Neuronal stem cell (in vitro differentiated cells): ENCODE measurements at regions not wholly inside any gene's neighbourhood (a gene's known extent, or its start where the extent isn't known, plus 50 kb on each side); places are given as distances from the start of the nearest gene placed in this dataset.

ENCODE experiments used
- DNase-seq: peaks from one replicate; pipeline ENCODE4 v3.0.0-alpha.2; 2013; ENCODE audit warnings: low spot score
- H2AFZ ChIP-seq: one replicate; pipeline ENCODE4 v1.6.1; 2013; ENCODE audit warnings: mild to moderate bottlenecking, low read length, inconsistent platforms
- H2AK5ac ChIP-seq: 2 replicates; pipeline ENCODE4 v1.6.1; 2013; ENCODE audit warnings: low read depth, mild to moderate bottlenecking, inconsistent platforms, low read length, moderate library complexity, mixed read lengths
- H2BK120ac ChIP-seq: 2 replicates; pipeline ENCODE4 v1.6.1; 2013; ENCODE audit warnings: low read depth, mild to moderate bottlenecking, inconsistent platforms, low read length, moderate library complexity, mixed read lengths
- H2BK12ac ChIP-seq: one replicate; pipeline ENCODE4 v1.6.1; 2013; ENCODE audit warnings: low read length, inconsistent platforms
- H2BK15ac ChIP-seq: 2 replicates; pipeline ENCODE4 v1.6.1; 2013; ENCODE audit warnings: mild to moderate bottlenecking, low read length, inconsistent platforms, mixed read lengths
- H2BK5ac ChIP-seq: one replicate; pipeline ENCODE4 v1.6.1; 2013; ENCODE audit warnings: inconsistent platforms, mild to moderate bottlenecking, low read length, moderate library complexity
- H3K14ac ChIP-seq: one replicate; pipeline ENCODE4 v1.6.1; 2013; ENCODE audit warnings: low read length, inconsistent platforms
- H3K18ac ChIP-seq: 2 replicates; pipeline ENCODE4 v1.6.1; 2013; ENCODE audit warnings: low read length, inconsistent platforms
- H3K23ac ChIP-seq: 2 replicates; pipeline ENCODE4 v1.6.1; 2013; ENCODE audit warnings: low read depth, mild to moderate bottlenecking, mixed read lengths, low read length, inconsistent platforms; ENCODE audit not compliant: poor library complexity
- H3K27ac ChIP-seq: replicated peaks from 3 replicates; pipeline ENCODE4 v1.5.1; 2013; ENCODE audit warnings: low read length, inconsistent platforms
- H3K27me3 ChIP-seq, 3 experiments: 2 replicates each; pipeline ENCODE4 v1.6.1; 2013; ENCODE audit warnings: low read length in 3 of 3, mild to moderate bottlenecking in 2 of 3, inconsistent platforms in 1 of 3, low read depth in 1 of 3, mixed read lengths in 1 of 3, moderate library complexity in 1 of 3; ENCODE audit not compliant: control insufficient read depth in 3 of 3, insufficient read depth in 3 of 3
- H3K36me3 ChIP-seq, 2 donors: replicated peaks in 1 of 2; 2 replicates each; pipeline ENCODE4 v1.6.1; 2013; ENCODE audit warnings: low read length in 2 of 2; ENCODE audit not compliant: control insufficient read depth in 2 of 2, insufficient read depth in 2 of 2
- H3K4ac ChIP-seq: 2 replicates; pipeline ENCODE4 v1.6.1; 2013; ENCODE audit warnings: inconsistent platforms, mild to moderate bottlenecking, low read length, moderate library complexity
- H3K4me1 ChIP-seq, 2 donors: 1 replicate in 1 of 2; 2 replicates in 1 of 2; pipeline ENCODE4 v1.6.1; 2013; ENCODE audit warnings: low read length in 2 of 2, low read depth in 1 of 2; ENCODE audit not compliant: control insufficient read depth in 2 of 2, insufficient read depth in 1 of 2
- H3K4me2 ChIP-seq: one replicate; pipeline ENCODE4 v1.6.1; 2013; ENCODE audit warnings: mild to moderate bottlenecking, low read length, inconsistent platforms; ENCODE audit not compliant: insufficient read depth, poor library complexity, severe bottlenecking
- H3K4me3 ChIP-seq, 2 donors: 2 replicates each; pipeline ENCODE4 v1.5.1; 2013; ENCODE audit warnings: low read length in 2 of 2, mild to moderate bottlenecking in 2 of 2, inconsistent platforms in 1 of 2, moderate library complexity in 1 of 2
- H3K79me1 ChIP-seq: one replicate; pipeline ENCODE4 v1.6.1; 2013; ENCODE audit warnings: low read depth, mild to moderate bottlenecking, inconsistent platforms, low read length, moderate library complexity
- H3K9ac ChIP-seq: one replicate; pipeline ENCODE4 v1.6.1; 2013; ENCODE audit warnings: mild to moderate bottlenecking, low read depth, low read length, inconsistent platforms; ENCODE audit not compliant: poor library complexity
- H3K9me3 ChIP-seq, 2 donors: replicated peaks in 1 of 2; 2 replicates each; pipeline versions ENCODE3 to v1.6.1; 2013; ENCODE audit warnings: low read length in 2 of 2, mild to moderate bottlenecking in 2 of 2, inconsistent platforms in 1 of 2, low read depth in 1 of 2, mixed read lengths in 1 of 2, moderate library complexity in 1 of 2; ENCODE audit not compliant: control insufficient read depth in 2 of 2, insufficient read depth in 1 of 2
- H4K8ac ChIP-seq: one replicate; pipeline ENCODE4 v1.6.1; 2013; ENCODE audit warnings: low read depth, mild to moderate bottlenecking, inconsistent platforms, low read length, moderate library complexity
- H4K91ac ChIP-seq: one replicate; pipeline ENCODE4 v1.6.1; 2013; ENCODE audit warnings: low read length, low read depth, mild to moderate bottlenecking, inconsistent platforms; ENCODE audit not compliant: poor library complexity
- WGBS, 2 donors: extraction: QIAGEN DNeasy Blood & Tissue Kit; methylation state at CpG; one replicate each; pipeline ENCODE4 v1.1.7; 2013; ENCODE audit warnings: missing lambda C conversion rate in 2 of 2, mixed read lengths in 1 of 2; ENCODE audit not compliant: insufficient read length in 2 of 2, insufficient replicate concordance in 1 of 2; ENCODE audit errors: extremely low coverage in 2 of 2; 5-methylcytosine and 5-hydroxymethylcytosine counted together

GRCh38 chr11:92657226-92657625, 312.2 kb upstream of the MTNR1B start:
- H3K4me3 ChIP-seq = no peak overlapping the region
- no peaks in the 10 kb centered on the region for H3K27me3 ChIP-seq
- H3K4ac ChIP-seq = no peak overlapping the region
- H4K91ac ChIP-seq = no peak overlapping the region
- no peaks in the 10 kb centered on the region for H3K79me1 ChIP-seq
- no peak overlapping the region for H4K8ac ChIP-seq
- no peak overlapping the region for H3K9ac ChIP-seq
- H3K23ac ChIP-seq = no peak overlapping the region
- no peak overlapping the region for H3K14ac ChIP-seq
- no peak overlapping the region for H2BK12ac ChIP-seq
- no peak overlapping the region for H2BK15ac ChIP-seq
- no peak overlapping the region for H3K27ac ChIP-seq
- DNase-seq = no peak
- no peak overlapping the region for H3K4me2 ChIP-seq
- H2AK5ac ChIP-seq = no peak overlapping the region
- H3K4me1 ChIP-seq = no peaks in the 10 kb centered on the region
- no peak overlapping the region for H2AFZ ChIP-seq
- no peak overlapping the region for H3K18ac ChIP-seq
- H3K9me3 ChIP-seq = peaks cover 0 to 3% of the 10 kb centered on the region in 2 donors
- WGBS, 2 donors = no CpG with 5 or more reads among the region's 2 CpGs
- H3K36me3 ChIP-seq = peaks cover 0 to 14% of the 10 kb centered on the region in 2 donors
- H2BK120ac ChIP-seq = no peak overlapping the region
- no peak overlapping the region for H2BK5ac ChIP-seq

GRCh38 chr11:92658733-92659132, 310.7 kb upstream of the MTNR1B start:
- no peak overlapping the region for H2BK120ac ChIP-seq
- no peaks in the 10 kb centered on the region for H3K27me3 ChIP-seq
- H3K9ac ChIP-seq = no peak overlapping the region
- no peak overlapping the region for H3K4me2 ChIP-seq
- no CpG with 5 or more reads among the region's 2 CpGs for WGBS, 2 donors
- H3K79me1 ChIP-seq = no peaks in the 10 kb centered on the region
- no peak overlapping the region for H2BK12ac ChIP-seq
- peaks cover 0 to 3% of the 10 kb centered on the region in 2 donors for H3K9me3 ChIP-seq
- H3K27ac ChIP-seq = no peak overlapping the region
- H2BK5ac ChIP-seq = no peak overlapping the region
- H4K91ac ChIP-seq = no peak overlapping the region
- no peak overlapping the region for H3K14ac ChIP-seq
- H3K4me1 ChIP-seq = no peaks in the 10 kb centered on the region
- H3K18ac ChIP-seq = no peak overlapping the region
- H2BK15ac ChIP-seq = no peak overlapping the region
- H3K4ac ChIP-seq = no peak overlapping the region
- no peak overlapping the region for H4K8ac ChIP-seq
- no peak overlapping the region for H3K23ac ChIP-seq
- H3K4me3 ChIP-seq = no peak overlapping the region
- H2AFZ ChIP-seq = no peak overlapping the region
- no peak for DNase-seq
- H3K36me3 ChIP-seq = peaks cover 0 to 14% of the 10 kb centered on the region in 2 donors
- no peak overlapping the region for H2AK5ac ChIP-seq

GRCh38 chr11:92659793-92660192, 309.7 kb upstream of the MTNR1B start:
- Histone ChIP-seq H3K23ac (no peak overlapping the region), H2AK5ac (no peak overlapping the region), H2BK120ac (no peak overlapping the region), H3K4ac (no peak overlapping the region), H3K9ac (no peak overlapping the region), H3K9me3 (peaks cover 0 to 3% of the 10 kb centered on the region in 2 donors), H3K27me3 (no peaks in the 10 kb centered on the region), H3K4me1 (no peaks in the 10 kb centered on the region), H4K91ac (no peak overlapping the region), H3K4me2 (no peak overlapping the region), H3K14ac (no peak overlapping the region), H3K79me1 (no peaks in the 10 kb centered on the region), H3K4me3 (no peak overlapping the region), H3K27ac (no peak overlapping the region), H2BK12ac (no peak overlapping the region), H4K8ac (no peak overlapping the region), H3K36me3 (peaks cover 0 to 11% of the 10 kb centered on the region in 2 donors), H3K18ac (no peak overlapping the region), H2BK5ac (no peak overlapping the region), H2BK15ac (no peak overlapping the region), H2AFZ (no peak overlapping the region)
- DNase-seq = no peak
- WGBS, 2 donors = no CpG with 5 or more reads among the region's 3 CpGs

GRCh38 chr11:92662601-92663360, 306.7 kb upstream of the MTNR1B start:
- Histone ChIP-seq H2BK5ac (no peak overlapping the region), H3K23ac (no peak overlapping the region), H2BK12ac (no peak overlapping the region), H4K8ac (no peak overlapping the region), H4K91ac (no peak overlapping the region), H3K4ac (no peak overlapping the region), H2AFZ (no peak overlapping the region), H2BK120ac (no peak overlapping the region), H3K36me3 (peaks cover 0 to 6% of the 10 kb centered on the region in 2 donors), H3K27ac (no peak overlapping the region), H3K27me3 (no peaks in the 10 kb centered on the region), H3K4me3 (no peak overlapping the region), H3K14ac (no peak overlapping the region), H2BK15ac (no peak overlapping the region), H3K4me2 (no peak overlapping the region), H3K9me3 (peaks cover 0 to 3% of the 10 kb centered on the region in 2 donors), H3K4me1 (peaks cover 8% of the 10 kb centered on the region in 2 donors), H3K79me1 (no peaks in the 10 kb centered on the region), H3K9ac (no peak overlapping the region), H2AK5ac (no peak overlapping the region), H3K18ac (no peak overlapping the region)
- no CpG with 5 or more reads among the region's 6 CpGs for WGBS, 2 donors
- DNase-seq = no peak
